ENCODE measurements at regions not wholly inside any gene's neighbourhood (a gene's known extent, or its start where the extent isn't known, plus 50 kb on each side); places are given as distances from the start of the nearest gene placed in this dataset.

- TF ChIP-seq POLR2AphosphoS5 (IDR thresholded peaks at IDR 0.05) = no peak
- TF ChIP-seq CTCF (IDR thresholded peaks at IDR 0.05) = no peak
- no peak for TF ChIP-seq POLR2A (IDR thresholded peaks at IDR 0.05)
- no peak for TF ChIP-seq EP300 (IDR thresholded peaks at IDR 0.05)
Observed at GRCh38 chr21:32143241-32143939, 135.5 kb downstream of the MIS18A start.

All from upper lobe of left lung (tissue), 4 donors.